Activated T-cell treated with anti-CD3 and anti-CD28 coated beads, Interleukin-2, amount 50 U/mL, for 4 hours (primary cell): ENCODE measurements at regions not wholly inside any gene's neighbourhood (a gene's known extent, or its start where the extent isn't known, plus 50 kb on each side); places are given as distances from the start of the nearest gene placed in this dataset.
A peak's percentile ranks its signal among the peaks of the same experiment; 100 is the strongest.

Experiments used
- ATAC-seq, 2 donors: fragments of 200-7000 bp; cut with Tn5 transposase; one replicate each; pipeline ENCODE4 v1.10.0; 2021
- DNase-seq: peaks from one replicate; pipeline ENCODE4 v3.0.0-alpha.2; 2020
- H3K27me3 Mint-ChIP-seq: one replicate; pipeline ENCODE4 v1.8.0; 2021; ENCODE audit warnings: low read depth, mixed read lengths
- H3K36me3 Mint-ChIP-seq: one replicate; pipeline ENCODE4 v1.8.0; 2022; ENCODE audit warnings: mixed read lengths; ENCODE audit not compliant: insufficient read depth
- H3K4me1 Mint-ChIP-seq: one replicate; pipeline ENCODE4 v1.8.0; 2021; ENCODE audit warnings: low read depth, mixed read lengths
- H3K4me3 Mint-ChIP-seq: one replicate; pipeline ENCODE4 v1.8.0; 2021; ENCODE audit warnings: mild to moderate bottlenecking, moderate library complexity, mixed read lengths
- H3K9me3 Mint-ChIP-seq: one replicate; pipeline ENCODE4 v1.8.0; 2021; ENCODE audit warnings: mixed read lengths

GRCh38 chr13:95352486-95352885 is 51.2 kb upstream of the ABCC4 start:
- Mint-ChIP-seq H3K4me1 (no peaks in the 10 kb centered on the region), H3K9me3 (no peaks in the 10 kb centered on the region), H3K36me3 (no peaks in the 10 kb centered on the region), H3K27me3 (peaks cover 2% of the 10 kb centered on the region), H3K4me3 (no peak overlapping the region)
- ATAC-seq, result no peak
- no peak for DNase-seq

GRCh38 chr13:95354156-95354555 is 52.9 kb upstream of the ABCC4 start:
- no peaks in the 10 kb centered on the region for H3K9me3 Mint-ChIP-seq
- no peaks in the 10 kb centered on the region for H3K36me3 Mint-ChIP-seq
- H3K4me3 Mint-ChIP-seq, result no peak overlapping the region
- no peaks in the 10 kb centered on the region for H3K27me3 Mint-ChIP-seq
- H3K4me1 Mint-ChIP-seq, result no peaks in the 10 kb centered on the region
- DNase-seq (no peak), ATAC-seq (no peak)

GRCh38 chr13:95354680-95355487 is 53.6 kb upstream of the ABCC4 start:
- DNase-seq (no peak), ATAC-seq (no peak)
- Mint-ChIP-seq H3K4me3 (no peak overlapping the region), H3K9me3 (no peaks in the 10 kb centered on the region), H3K27me3 (peaks cover 1% of the 10 kb centered on the region), H3K36me3 (no peaks in the 10 kb centered on the region), H3K4me1 (no peaks in the 10 kb centered on the region)

- no peak for ATAC-seq
- Mint-ChIP-seq H3K9me3 (no peaks in the 10 kb centered on the region), H3K4me3 (no peak overlapping the region)
Observed at GRCh38 chr13:95355494-95355893, 54.2 kb upstream of the ABCC4 start.

GRCh38 chr13:95356916-95357315 is 55.7 kb upstream of the ABCC4 start:
- ATAC-seq, result no peak
- Mint-ChIP-seq H3K4me1 (no peaks in the 10 kb centered on the region), H3K36me3 (no peaks in the 10 kb centered on the region), H3K9me3 (no peaks in the 10 kb centered on the region), H3K27me3 (peaks cover 3% of the 10 kb centered on the region), H3K4me3 (no peak overlapping the region)
- DNase-seq, result no peak

More at GRCh38 chr13:95355494-95355893, 54.2 kb upstream of the ABCC4 start:
- no peaks in the 10 kb centered on the region for H3K36me3 Mint-ChIP-seq
- no peak for DNase-seq
- H3K4me1 Mint-ChIP-seq, result no peaks in the 10 kb centered on the region
- peaks cover 1% of the 10 kb centered on the region for H3K27me3 Mint-ChIP-seq

GRCh38 chr13:95357875-95358274 is 56.6 kb upstream of the ABCC4 start:
- no peak for ATAC-seq
- H3K4me3 Mint-ChIP-seq, result no peak overlapping the region
- no peaks in the 10 kb centered on the region for H3K4me1 Mint-ChIP-seq
- no peak for DNase-seq
- no peaks in the 10 kb centered on the region for H3K9me3 Mint-ChIP-seq
- H3K27me3 Mint-ChIP-seq, result peaks cover 8% of the 10 kb centered on the region
- no peaks in the 10 kb centered on the region for H3K36me3 Mint-ChIP-seq

GRCh38 chr13:95360052-95360451 is 58.8 kb upstream of the ABCC4 start:
- Mint-ChIP-seq H3K9me3 (no peaks in the 10 kb centered on the region), H3K27me3 (peaks cover 8% of the 10 kb centered on the region), H3K4me1 (no peaks in the 10 kb centered on the region), H3K4me3 (no peak overlapping the region), H3K36me3 (no peaks in the 10 kb centered on the region)
- DNase-seq (no peak), ATAC-seq (no peak)

- Mint-ChIP-seq H3K27me3 (peaks cover 8% of the 10 kb centered on the region), H3K4me1 (no peaks in the 10 kb centered on the region), H3K9me3 (no peaks in the 10 kb centered on the region), H3K4me3 (no peak overlapping the region), H3K36me3 (no peaks in the 10 kb centered on the region)
- DNase-seq (no peak), ATAC-seq (no peak)
Observed at GRCh38 chr13:95360464-95361097, 59.3 kb upstream of the ABCC4 start.

GRCh38 chr13:95361686-95362085 is 60.4 kb upstream of the ABCC4 start:
- H3K4me3 Mint-ChIP-seq, result no peak overlapping the region
- ATAC-seq, result no peak
- peaks cover 8% of the 10 kb centered on the region for H3K27me3 Mint-ChIP-seq
- H3K9me3 Mint-ChIP-seq, result no peaks in the 10 kb centered on the region
- no peaks in the 10 kb centered on the region for H3K36me3 Mint-ChIP-seq
- DNase-seq, result no peak
- no peaks in the 10 kb centered on the region for H3K4me1 Mint-ChIP-seq

GRCh38 chr13:95362666-95363065 is 61.4 kb upstream of the ABCC4 start:
- Mint-ChIP-seq H3K36me3 (no peaks in the 10 kb centered on the region), H3K9me3 (no peaks in the 10 kb centered on the region), H3K27me3 (peaks cover 8% of the 10 kb centered on the region), H3K4me3 (no peak overlapping the region), H3K4me1 (no peaks in the 10 kb centered on the region)
- ATAC-seq (no peak), DNase-seq (no peak)

GRCh38 chr13:95367309-95367843 is 66.1 kb upstream of the ABCC4 start:
- no peaks in the 10 kb centered on the region for H3K4me1 Mint-ChIP-seq

GRCh38 chr13:95368998-95369397 is 67.7 kb upstream of the ABCC4 start:
- H3K4me1 Mint-ChIP-seq, result no peaks in the 10 kb centered on the region
- H3K9me3 Mint-ChIP-seq, result no peaks in the 10 kb centered on the region
- no peaks in the 10 kb centered on the region for H3K36me3 Mint-ChIP-seq
- H3K27me3 Mint-ChIP-seq, result peaks cover 5% of the 10 kb centered on the region
- ATAC-seq (peak; percentile 40 to 41), DNase-seq (no peak)
- H3K4me3 Mint-ChIP-seq, result no peak overlapping the region

More at GRCh38 chr13:95367309-95367843, 66.1 kb upstream of the ABCC4 start:
- H3K36me3 Mint-ChIP-seq, result no peaks in the 10 kb centered on the region
- DNase-seq (no peak), ATAC-seq (no peak)
- H3K27me3 Mint-ChIP-seq, result peaks cover 7% of the 10 kb centered on the region
- H3K9me3 Mint-ChIP-seq, result no peaks in the 10 kb centered on the region
- no peak overlapping the region for H3K4me3 Mint-ChIP-seq

GRCh38 chr13:95375706-95376105 is 74.5 kb upstream of the ABCC4 start:
- DNase-seq (no peak), ATAC-seq (no peak)
- Mint-ChIP-seq H3K9me3 (no peaks in the 10 kb centered on the region), H3K4me1 (peaks cover under 1% of the 10 kb centered on the region), H3K4me3 (no peak overlapping the region), H3K27me3 (peaks cover 9% of the 10 kb centered on the region), H3K36me3 (no peaks in the 10 kb centered on the region)

- no peaks in the 10 kb centered on the region for H3K36me3 Mint-ChIP-seq
- DNase-seq (no peak), ATAC-seq (no peak)
- no peak overlapping the region for H3K4me3 Mint-ChIP-seq
- H3K27me3 Mint-ChIP-seq, result peaks cover 9% of the 10 kb centered on the region
- peaks cover 2% of the 10 kb centered on the region for H3K4me1 Mint-ChIP-seq
- no peaks in the 10 kb centered on the region for H3K9me3 Mint-ChIP-seq
Observed at GRCh38 chr13:95378603-95379002, 77.4 kb upstream of the ABCC4 start.
